Uterus (tissue), 3 donors: ENCODE measurements at regions not wholly inside any gene's neighbourhood (a gene's known extent, or its start where the extent isn't known, plus 50 kb on each side); places are given as distances from the start of the nearest gene placed in this dataset.

Experiments
- DNase-seq, 2 donors: peaks; one replicate each; pipeline ENCODE4 v3.0.0-alpha.2; 2019 to 2020
- H3K27ac ChIP-seq, 2 donors: fragments of 200-600 bp; sonication (generic); 1 replicate in 1 of 2; 2 replicates in 1 of 2; pipeline ENCODE4 v1.5.1; 2016 to 2018
- H3K27me3 ChIP-seq, 2 donors: fragments of 200-600 bp; sonication (generic); one replicate each; pipeline ENCODE4 v1.5.1; 2018 to 2019; ENCODE audit warnings: control low read depth in 1 of 2
- H3K36me3 ChIP-seq, 2 donors: fragments of 200-600 bp; sonication (generic); one replicate each; pipeline ENCODE4 v1.5.1; 2019; ENCODE audit warnings: control low read depth in 1 of 2
- H3K4me1 ChIP-seq, 2 donors: fragments of 200-600 bp; sonication (generic); one replicate each; pipeline ENCODE4 v1.5.1; 2018 to 2019; ENCODE audit warnings: control low read depth in 1 of 2
- H3K4me3 ChIP-seq, 2 donors: fragments of 200-600 bp; sonication (generic); 1 replicate in 1 of 2; 2 replicates in 1 of 2; pipeline ENCODE4 v1.5.1; 2018 to 2019; ENCODE audit warnings: mild to moderate bottlenecking in 1 of 2
- H3K9me3 ChIP-seq, 2 donors: fragments of 200-600 bp; sonication (generic); one replicate each; pipeline ENCODE4 v1.5.1; 2019; ENCODE audit warnings: control low read depth in 1 of 2
- CTCF ChIP-seq, 4 experiments: fragments of 200-600 bp in 2 of 4; fragments of 450-650 bp in 2 of 4; sonication (generic) in 2 of 4; IDR thresholded peaks; one replicate each; pipeline ENCODE4 v1.5.1; 2016 to 2019; ENCODE audit warnings: antibody characterized with exemption in 4 of 4, mild to moderate bottlenecking in 2 of 4, moderate library complexity in 1 of 4
- POLR2A ChIP-seq, 2 donors: fragments of 450-650 bp; IDR thresholded peaks; one replicate each; pipeline ENCODE4 v1.6.1; 2016; ENCODE audit warnings: antibody characterized with exemption in 2 of 2, mild to moderate bottlenecking in 1 of 2, moderate library complexity in 1 of 2
- intact Hi-C: fragments of 100-400 bp; cut with DNase I; formaldehyde crosslinking; loops from one replicate; pipeline ENCODE4 v1.15.1; 2023; ENCODE audit warnings: low total_unique reads
- donor health status: DM: yes; HTN: yes; CAD: no.

DNA sequence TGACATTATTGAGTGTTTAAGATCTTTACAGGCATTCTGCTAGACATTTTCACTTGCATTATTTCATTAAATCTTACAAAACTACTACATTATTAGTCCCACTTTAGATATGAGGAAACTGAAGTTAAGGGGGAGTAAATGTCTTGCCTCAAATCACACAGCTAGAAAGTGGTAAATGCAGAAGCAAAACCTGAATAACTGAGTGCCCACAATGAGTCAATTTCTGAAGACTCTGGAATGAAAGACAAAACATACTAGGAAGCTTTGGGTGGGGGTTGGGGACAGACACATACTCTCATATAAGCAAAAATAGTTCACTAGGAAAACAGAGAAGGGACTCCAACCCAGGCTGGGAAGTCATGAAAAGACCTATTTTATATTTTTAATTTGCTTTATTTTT lies 214.4 kb upstream of the LRATD1 start:
- no peak for DNase-seq
- intact Hi-C loops: no loop called here

GRCh38 chr2:14420851-14421250 lies 211.7 kb upstream of the LRATD1 start:
- Histone ChIP-seq H3K4me1 (no peaks in the 10 kb centered on the region), H3K27me3 (no peaks in the 10 kb centered on the region), H3K4me3 (no peak overlapping the region), H3K27ac (no peak overlapping the region), H3K9me3 (no peaks in the 10 kb centered on the region), H3K36me3 (no peaks in the 10 kb centered on the region)
- no peak for DNase-seq
- TF ChIP-seq POLR2A (IDR thresholded peaks at IDR 0.05) (no peak), CTCF (IDR thresholded peaks at IDR 0.05) (no peak)
- intact Hi-C loops: no loop called here

More for the DNA sequence above, 214.4 kb upstream of the LRATD1 start:
- Histone ChIP-seq H3K27ac (no peak overlapping the region), H3K4me1 (no peaks in the 10 kb centered on the region), H3K36me3 (no peaks in the 10 kb centered on the region), H3K9me3 (no peaks in the 10 kb centered on the region), H3K27me3 (no peaks in the 10 kb centered on the region), H3K4me3 (no peak overlapping the region)
- TF ChIP-seq POLR2A (IDR thresholded peaks at IDR 0.05) (no peak), CTCF (IDR thresholded peaks at IDR 0.05) (no peak)

GRCh38 chr2:14422426-14422825 lies 210.1 kb upstream of the LRATD1 start:
- no peak for TF ChIP-seq POLR2A (IDR thresholded peaks at IDR 0.05)
- TF ChIP-seq CTCF (IDR thresholded peaks at IDR 0.05): no peak
- no peak for DNase-seq
- Histone ChIP-seq H3K4me3 (no peak overlapping the region), H3K9me3 (no peaks in the 10 kb centered on the region), H3K4me1 (no peaks in the 10 kb centered on the region), H3K27ac (no peak overlapping the region), H3K36me3 (no peaks in the 10 kb centered on the region), H3K27me3 (no peaks in the 10 kb centered on the region)
- intact Hi-C loops: no loop called here

GRCh38 chr2:14423145-14423906 lies 209.2 kb upstream of the LRATD1 start:
- H3K27ac ChIP-seq: no peak overlapping the region
- DNase-seq: no peak
- no peaks in the 10 kb centered on the region for H3K27me3 ChIP-seq
- TF ChIP-seq POLR2A (IDR thresholded peaks at IDR 0.05): no peak
- TF ChIP-seq CTCF (IDR thresholded peaks at IDR 0.05): no peak
- H3K4me3 ChIP-seq: no peak overlapping the region
- no peaks in the 10 kb centered on the region for H3K36me3 ChIP-seq
- no peaks in the 10 kb centered on the region for H3K4me1 ChIP-seq
- no peaks in the 10 kb centered on the region for H3K9me3 ChIP-seq
- intact Hi-C loops: no loop called here

DNA sequence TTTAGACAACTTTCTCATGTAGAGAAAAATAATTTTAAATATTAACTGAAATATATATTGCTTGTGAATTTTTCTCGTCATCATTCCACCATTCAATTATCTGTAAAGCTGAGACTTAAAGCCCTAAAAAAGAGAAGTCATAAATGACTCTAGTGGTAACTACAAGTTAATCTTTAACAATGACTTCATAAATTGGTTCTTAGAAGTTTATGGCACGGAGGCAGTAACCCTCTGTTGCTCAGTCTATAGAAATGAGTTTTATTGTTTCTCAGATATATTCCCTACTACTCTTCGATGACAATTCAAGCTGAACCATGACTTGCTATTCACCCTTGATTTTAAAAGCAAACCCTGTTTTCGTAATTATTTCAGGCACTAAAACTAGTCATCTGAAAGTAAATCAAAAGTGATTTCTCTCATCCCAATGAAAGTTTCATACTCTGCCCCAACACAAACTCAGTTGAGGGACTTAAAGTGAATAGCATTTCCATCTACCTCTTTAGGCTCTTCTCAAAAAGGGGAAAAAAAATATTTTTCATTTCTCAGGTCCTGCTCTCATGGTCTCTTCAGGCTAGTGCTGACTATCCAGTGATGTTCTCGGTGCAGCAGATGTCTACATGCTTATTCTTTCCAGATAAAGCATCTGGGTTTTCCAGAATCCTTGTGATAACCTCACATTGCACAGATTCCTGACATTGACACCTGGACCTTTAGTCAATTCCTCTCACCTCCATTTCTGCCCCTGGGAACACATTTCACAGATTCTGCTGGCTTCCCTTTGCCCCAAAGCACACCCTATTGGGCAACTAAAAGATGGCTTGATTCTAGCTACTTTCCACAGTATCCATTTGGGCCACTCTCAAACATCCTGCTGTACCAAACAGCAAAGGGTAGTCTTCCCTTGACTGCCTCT lies 207.8 kb upstream of the LRATD1 start:
- H3K9me3 ChIP-seq: no peaks in the 10 kb centered on the region
- H3K27me3 ChIP-seq: no peaks in the 10 kb centered on the region
- H3K27ac ChIP-seq: no peak overlapping the region
- DNase-seq: no peak
- intact Hi-C loops: no loop called here
- TF ChIP-seq POLR2A (IDR thresholded peaks at IDR 0.05) (no peak), CTCF (IDR thresholded peaks at IDR 0.05) (no peak)
- no peaks in the 10 kb centered on the region for H3K4me1 ChIP-seq
- no peaks in the 10 kb centered on the region for H3K36me3 ChIP-seq
- H3K4me3 ChIP-seq: no peak overlapping the region
